ENCODE measurements at regions not wholly inside any gene's neighbourhood (a gene's known extent, or its start where the extent isn't known, plus 50 kb on each side); places are given as distances from the start of the nearest gene placed in this dataset.

DNA sequence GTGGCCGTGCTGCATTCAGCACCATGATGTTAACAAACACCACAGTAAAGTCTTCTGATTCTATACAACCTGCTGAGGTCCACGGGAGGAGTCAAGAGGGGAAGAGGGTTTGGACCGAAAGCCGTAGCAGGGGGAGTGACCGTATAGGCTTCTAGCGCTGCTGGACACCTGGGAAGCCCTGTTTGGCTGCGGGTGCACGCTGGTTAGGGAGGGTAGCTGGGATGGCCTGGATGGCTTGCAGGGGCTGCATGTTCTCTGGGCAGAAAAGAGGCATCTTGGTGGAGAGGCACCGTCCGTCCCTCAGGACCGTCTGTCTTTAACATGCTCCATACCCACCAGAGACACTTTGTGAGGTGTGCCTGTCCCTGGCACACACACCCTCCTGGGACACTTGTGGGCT, 251.0 kb upstream of the IRX1 start:
- DNase-seq (ENCODE audit: extremely low read depth, low read depth, low spot score), result no peak

DNA sequence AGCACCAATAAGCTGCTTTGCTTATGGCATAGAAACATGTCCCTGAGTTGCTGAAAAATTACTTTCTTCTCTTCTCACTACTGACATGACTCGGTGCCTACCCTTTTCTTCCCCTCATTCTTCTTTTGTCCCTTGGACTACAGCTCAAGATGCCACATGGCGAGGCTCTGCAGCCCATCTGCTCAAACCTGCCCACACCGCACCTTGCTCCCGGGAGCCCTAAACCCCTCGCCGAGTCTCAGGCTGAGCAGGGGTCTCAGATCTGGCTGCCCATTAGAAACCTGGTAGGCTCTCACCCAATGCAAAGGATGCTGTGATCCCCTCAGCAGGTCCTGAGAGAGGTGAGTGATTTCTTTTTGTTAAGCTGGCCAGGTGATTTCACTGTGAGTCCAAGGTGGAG, 251.7 kb upstream of the IRX1 start:
- DNase-seq (ENCODE audit: extremely low read depth, low read depth, low spot score), result no peak

DNA sequence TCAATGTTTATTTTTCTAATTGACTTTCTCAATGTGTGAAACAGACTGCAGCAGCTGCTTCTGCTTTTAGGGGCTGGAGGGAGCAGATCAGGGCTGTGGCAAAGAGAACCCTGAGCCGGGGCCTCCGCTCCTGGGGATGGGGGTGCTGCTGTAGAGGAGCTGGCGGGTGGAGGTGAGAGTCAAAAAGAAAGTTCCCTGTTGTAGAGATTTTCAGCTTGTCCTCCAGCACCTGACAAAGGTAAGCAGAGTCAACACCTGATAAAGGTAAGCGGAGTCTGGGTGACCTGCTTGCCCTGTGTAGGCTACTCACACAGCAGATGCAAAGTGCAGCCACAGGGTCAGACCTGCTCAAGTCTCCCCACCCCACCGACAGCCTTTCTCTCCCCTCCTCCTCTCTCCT, 252.4 kb upstream of the IRX1 start:
- no peak for DNase-seq (ENCODE audit: extremely low read depth, low read depth, low spot score)

DNA sequence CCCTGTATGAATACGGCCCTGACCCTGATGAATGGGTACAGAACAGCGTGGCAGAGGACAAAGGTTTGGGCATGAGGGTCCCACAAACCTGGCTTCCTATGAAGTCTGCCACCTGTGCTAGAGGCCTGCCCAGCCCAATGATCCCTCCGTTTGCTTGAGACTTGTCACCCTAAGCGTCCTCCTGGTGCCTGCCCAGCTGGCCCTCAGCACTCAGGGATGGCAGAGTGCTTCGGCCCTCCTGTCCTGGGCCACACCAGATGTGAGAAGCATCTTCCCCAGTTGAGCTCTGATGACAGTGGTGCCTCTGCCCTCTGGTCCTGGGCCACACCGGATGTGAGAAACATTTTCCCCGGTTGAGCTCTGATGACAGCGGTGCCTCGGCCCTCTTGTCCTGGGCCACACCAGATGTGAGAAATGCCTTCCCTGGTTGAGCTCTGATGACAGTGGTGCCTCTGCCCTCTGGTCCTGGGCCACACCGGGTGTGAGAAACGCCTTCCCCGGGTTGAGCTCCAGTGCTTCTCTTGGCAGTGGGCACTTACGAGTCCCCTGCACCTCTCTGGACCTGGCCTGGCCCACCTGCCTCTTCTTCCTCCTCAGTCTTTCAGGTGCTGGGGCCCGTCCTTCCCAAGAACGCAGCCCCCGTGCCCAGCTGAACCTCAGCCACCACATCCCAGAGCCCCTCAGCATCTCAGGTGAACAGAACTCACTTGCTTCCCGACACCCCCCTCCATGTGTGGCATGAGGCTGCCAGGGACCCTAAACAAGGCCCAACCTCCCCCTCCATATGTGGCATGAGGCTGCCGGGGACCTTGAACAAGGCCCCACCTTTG, 253.1 kb upstream of the IRX1 start:
- DNase-seq (ENCODE audit: extremely low read depth, low read depth, low spot score), result no peak

DNA sequence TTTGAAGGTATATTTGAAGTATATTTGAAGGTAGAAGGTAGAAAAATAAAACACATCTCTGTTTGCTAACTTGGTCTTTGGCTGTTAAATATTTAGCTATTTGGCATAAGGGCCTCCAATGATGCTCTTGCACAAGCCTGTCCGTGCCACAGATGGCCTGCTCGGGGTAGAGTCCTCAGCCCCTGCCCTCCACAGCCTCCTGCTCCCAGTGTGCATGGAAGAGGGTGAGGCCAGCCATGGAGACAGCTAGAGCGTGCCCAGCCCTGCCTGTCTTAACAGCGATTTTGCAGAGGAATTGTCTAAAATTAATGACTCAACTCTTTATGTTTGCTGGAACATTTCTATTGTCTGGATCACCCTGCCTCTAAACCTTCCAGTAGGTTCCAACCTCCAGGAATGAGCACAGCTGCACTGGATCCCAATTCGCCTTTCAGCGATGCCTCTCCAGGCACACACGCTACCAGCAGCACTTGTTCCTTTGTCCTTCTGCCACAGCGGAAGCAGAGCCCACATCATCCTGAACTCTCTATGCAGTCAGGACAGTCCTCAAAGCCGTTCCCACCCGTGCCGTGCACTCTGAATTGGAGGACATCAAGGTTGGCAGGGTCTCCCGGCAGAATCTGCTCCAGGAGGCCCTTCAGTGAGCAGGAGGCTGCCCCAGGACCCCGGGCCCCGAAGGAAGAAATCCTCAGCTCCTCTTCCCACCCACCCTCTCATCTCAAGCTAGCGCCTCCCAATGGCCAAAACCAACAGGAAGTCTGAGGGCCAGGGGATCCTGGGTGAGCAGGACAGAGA, 254.0 kb upstream of the IRX1 start:
- no peak for DNase-seq (ENCODE audit: extremely low read depth, low read depth, low spot score)

DNA sequence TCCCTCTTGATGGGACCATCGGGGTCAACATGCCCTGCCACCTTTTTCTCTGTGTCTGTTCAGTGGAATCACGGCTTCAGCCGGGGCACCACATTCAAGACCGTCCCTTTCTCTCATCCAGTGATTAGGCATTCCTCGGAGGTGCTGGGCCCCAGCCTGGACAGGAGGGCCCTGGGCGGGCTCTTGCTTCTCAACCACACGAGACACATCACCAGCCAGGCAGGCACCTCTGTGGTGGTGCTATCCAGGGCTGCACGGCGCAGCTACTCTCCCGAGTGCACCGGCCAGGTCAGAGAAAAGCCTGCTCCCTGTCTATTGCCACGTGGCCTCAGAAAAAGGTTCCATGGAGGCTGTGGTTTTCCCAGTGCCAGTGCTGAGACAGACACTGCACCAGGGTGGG, 255.2 kb upstream of the IRX1 start:
- no peak for DNase-seq (ENCODE audit: extremely low read depth, low read depth, low spot score)

DNA sequence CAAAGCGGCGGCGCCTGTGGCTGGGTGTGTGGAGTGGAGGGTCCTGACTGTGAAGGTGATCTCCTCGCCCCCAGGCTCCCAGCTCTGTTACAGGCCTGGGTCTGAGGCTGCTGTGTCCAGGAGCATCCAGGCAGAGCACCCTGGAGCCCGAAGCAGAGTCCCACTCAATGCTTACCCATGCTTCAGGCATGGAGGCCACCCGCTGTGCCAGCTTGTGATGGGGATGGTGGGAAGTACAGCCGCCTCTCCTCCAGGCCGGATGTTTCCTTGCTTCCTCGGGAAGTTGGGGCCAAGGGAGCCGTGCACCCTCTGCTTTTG, 255.9 kb upstream of the IRX1 start:
- no peak for DNase-seq (ENCODE audit: extremely low read depth, low read depth, low spot score)

DNA sequence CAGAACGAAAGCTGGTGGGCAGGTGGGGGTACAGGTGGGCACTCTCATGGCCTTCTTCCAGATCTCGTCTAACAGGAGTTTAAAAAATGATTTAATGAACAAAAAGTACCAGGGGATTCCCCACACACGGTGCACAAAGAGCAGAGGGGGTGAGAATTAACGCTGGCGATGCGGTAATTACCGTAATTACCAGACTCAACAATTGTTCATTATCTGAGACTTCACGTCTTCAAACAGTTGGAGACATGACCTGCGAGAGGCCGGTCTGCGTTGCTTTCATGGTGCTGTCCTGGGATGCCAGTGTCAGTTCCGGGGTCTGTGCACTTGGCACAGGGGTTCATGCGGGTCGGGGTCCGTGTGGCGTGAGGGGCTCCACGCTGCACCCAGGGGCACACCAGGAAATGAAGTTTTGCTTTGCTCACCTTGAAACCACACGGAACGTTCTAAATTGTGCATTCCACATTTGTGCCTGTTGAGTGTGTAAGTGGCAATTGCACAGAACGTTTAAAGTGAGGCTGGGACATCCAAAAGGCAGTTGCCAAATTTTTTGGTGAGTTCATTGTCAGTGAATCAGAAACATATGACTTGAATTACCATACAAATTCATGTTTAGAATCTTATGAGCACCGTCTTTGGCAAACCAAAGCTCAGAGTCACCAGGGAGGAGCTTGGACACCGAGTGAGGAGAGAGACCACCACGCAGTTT, 256.4 kb upstream of the IRX1 start:
- no peak for DNase-seq (ENCODE audit: extremely low read depth, low read depth, low spot score)

DNA sequence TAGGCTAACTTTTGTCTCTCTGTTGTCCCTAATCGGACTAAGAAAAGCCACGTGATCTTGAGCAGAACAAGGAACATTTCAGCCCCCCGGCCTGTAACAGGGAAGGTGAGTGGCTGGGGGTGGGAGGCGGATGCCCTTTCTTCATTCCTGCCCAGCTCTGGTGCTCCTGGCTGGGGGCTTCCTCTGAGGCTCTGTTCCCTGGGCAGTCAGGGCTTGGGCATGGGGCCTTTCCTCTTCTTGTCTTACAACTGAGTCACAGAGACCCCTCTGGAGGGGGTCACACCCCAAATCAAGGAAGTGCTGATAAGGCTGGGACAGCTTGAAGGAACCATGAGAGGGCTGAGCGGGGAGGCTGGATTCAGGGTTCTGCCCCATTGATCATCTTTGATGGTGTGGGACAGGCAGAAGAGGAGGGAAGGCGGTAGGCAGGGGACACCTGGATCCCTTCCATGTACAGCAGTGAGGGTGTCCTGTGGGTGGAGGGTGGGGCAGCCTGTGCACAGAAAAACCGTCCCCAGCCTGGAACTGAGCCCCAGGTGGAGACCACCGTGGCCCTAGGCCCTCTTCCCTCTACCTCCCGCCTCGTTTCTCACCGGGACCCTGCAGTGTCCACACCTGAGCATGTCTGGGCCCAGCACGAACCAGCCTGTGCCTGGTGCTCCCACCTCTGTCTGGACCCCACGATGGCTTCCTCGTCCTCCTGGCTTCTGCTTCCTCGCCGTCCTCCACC, 257.7 kb upstream of the IRX1 start:
- no peak for DNase-seq (ENCODE audit: extremely low read depth, low read depth, low spot score)

DNA sequence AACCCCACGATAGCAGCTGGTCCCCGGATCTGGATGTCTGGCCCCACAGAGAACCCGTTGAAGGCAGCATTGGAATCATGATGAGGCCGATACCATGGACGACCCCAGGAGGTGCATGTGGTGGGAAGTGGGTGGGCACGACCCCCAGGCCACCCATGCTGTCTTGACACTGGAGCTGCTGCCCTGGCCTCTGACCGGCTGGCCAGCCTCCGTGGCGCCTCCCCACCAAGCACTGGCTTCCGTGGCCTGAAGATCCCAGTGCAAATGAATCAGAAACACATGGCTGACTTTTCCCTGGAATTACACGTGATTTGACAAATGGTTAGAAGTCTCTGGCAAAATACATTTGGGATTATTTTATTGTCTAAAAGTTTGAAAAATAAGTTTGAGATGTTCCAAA, 259.0 kb upstream of the IRX1 start:
- no peak for DNase-seq (ENCODE audit: extremely low read depth, low read depth, low spot score)

DNA sequence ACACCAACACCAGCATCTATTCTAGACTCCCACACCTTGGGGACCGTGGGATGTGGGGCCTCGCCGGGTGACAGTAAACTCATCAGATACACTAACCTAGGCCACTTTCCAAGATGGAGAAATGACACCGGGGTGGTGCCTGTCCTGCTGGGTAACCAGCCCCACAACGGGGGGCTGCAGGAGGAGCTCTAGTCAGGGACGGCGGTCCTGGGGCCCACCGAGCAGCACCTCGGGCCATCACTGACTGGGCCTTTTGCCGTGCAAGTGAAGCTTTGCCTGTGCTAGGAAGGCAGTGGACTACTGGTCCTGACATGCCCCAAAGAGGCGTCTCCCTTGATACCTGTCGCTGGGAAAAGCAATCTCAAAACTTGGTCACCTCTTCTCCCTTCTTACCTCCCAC, 260.3 kb upstream of the IRX1 start:
- DNase-seq (ENCODE audit: extremely low read depth, low read depth, low spot score), result no peak

DNA sequence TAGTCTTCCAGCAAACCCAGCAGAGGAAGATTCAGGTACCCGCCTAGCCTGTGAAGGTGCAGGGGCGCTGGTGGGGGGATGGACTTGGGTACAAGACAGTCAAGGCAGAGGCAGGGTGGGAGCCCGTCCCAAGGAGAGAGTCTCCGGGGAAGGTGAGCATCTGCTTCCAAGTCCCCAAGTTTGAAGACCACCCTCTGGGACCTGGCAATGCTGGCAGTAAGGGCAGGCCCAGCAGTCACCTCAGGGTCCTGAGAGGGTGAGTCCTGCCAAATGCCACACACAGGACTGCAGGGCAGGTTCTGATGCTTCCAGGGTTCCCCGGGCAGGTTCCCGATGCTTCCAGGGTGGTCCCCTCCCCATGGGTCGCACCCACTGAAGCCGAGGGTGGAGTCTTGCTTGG, 261.8 kb upstream of the IRX1 start:
- DNase-seq (ENCODE audit: extremely low read depth, low read depth, low spot score), result no peak

DNA sequence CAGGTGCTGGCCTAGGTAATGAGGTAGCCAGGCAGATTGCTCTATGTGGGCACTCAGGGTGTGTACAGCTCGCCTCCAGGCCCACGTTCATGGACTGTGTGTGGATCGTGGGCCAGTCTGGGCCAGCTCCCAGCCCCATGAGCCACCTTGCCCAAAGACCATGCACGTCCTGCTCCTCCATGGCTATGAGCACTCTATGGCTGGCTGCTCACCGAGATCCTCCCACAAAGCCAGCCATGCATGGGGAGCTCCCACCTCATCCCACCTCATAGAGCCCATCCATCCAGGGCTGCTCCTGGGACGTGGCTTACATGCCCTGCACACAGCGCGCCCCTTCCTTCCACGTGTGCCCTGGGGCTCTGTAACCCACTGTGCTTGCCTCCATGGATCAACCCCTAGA, 262.5 kb upstream of the IRX1 start:
- no peak for DNase-seq (ENCODE audit: extremely low read depth, low read depth, low spot score)

DNA sequence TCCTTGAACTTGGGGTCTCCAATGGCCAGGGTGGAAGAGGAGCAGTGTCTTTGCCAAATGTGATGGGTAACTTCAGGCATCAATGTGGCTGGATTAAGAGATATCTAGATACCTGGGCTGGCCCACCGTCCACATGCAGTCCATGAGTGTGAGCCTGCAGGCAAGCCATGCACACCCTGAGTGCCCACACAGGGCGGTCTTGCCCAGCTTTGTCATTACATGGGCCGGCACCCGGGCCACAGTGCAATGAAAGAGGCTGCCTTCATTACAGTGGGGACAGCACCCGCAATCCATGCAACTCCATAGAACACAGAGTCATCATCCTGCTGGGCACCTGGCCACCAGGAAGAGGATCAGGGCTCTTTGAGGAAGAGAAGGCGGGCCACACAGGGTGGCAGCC, 263.8 kb upstream of the IRX1 start:
- DNase-seq (ENCODE audit: extremely low read depth, low read depth, low spot score), result no peak

DNA sequence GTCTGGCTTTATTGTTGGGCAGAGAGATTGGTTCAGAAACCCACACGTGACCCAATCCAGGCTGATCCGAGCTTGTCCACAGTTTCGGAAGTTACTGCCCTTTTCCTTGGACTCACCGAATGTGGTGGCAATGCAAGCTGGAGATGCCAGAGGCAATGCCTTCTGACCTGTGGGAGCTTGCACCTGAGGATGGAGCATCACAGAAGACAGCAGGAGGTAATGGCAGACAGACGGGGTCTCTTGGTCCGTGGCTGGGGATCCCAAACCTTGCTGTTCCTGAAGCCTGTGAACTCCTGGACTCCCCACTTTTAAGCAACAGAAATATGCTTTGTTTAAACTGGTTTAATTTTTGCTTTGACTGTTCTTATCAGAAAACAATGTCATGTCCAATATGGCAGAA, 265.2 kb upstream of the IRX1 start:
- DNase-seq (ENCODE audit: extremely low read depth, low read depth, low spot score), result no peak

DNA sequence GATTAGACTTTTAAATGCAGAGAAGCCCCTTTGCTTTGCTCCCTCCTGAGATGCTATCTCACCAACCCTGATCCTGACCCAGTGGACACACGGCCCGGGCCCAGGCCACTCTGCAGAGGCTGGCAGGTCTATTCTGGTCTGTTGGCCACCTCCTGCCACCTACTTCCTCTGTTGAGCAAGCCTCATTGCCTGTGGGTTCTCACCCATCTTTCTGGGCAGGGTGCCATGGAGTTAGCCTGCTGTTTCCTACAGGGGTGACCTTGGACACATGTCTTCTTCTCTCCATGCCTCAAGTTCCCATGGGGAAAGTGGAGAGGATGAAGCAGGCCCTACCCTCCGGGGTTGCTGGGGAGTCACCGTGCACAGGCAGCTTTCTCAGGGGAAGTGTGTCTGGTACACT, 266.2 kb upstream of the IRX1 start:
- no peak for DNase-seq (ENCODE audit: extremely low read depth, low read depth, low spot score)

DNA sequence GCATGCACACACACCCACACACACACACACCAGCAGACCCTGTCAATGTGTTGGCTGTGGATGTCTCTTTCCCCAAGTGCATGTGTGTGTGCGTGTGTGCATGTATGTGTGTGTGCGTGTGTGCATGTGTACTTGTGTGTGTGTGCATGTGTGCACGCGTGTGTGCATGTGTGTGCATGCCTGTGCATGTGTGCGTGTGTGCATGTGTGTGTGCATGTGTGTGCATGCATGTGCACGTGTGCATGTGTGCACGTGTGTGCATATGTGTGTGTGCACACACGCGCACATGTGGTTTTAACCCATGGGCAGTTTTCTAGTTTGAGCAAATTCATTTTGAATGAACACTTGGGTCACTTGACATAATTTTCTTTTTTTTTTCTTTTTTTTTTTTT, 268.8 kb upstream of the IRX1 start:
- no peak for DNase-seq (ENCODE audit: extremely low read depth, low read depth, low spot score)

DNA sequence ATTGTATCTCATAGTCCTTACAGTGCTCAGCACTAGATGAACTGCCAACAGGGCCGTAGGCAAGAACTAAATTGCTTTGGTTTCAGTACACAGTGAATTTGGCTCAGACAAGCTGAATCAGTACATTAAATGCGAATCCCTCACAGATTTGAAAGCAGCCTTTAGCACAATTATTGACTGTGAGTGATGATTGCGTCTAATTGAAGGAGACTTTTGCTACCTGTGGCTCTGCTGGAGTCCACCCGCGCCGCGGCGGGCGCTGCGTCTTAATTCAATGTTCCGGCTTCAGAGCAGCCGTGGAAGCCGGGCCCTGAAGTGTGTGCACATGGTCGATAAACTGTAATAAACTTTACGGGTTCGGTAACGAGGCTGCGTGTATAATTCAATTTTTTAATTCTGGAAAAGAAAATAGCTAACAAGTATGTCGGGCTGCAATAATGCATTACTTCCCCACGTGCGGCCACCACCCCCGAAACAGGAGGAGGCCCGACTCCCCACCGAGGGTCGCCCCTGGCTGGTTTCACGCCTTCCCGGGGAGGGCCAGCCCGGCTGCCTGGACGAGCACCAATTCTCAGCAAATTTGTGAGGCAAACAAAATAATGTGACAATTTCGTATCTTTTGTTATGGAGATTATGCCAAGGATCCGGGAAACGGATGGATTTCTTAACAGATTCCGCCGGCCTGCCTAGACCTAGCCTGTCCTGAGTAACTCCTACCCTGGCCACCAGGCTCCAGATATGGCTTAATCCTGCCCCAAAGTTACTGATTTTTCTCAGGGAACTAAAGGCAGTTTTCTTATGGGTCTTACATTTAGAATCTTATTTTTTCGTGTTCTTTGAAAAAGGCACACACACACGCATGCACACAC, 269.4 kb upstream of the IRX1 start:
- no peak for DNase-seq (ENCODE audit: extremely low read depth, low read depth, low spot score)

DNA sequence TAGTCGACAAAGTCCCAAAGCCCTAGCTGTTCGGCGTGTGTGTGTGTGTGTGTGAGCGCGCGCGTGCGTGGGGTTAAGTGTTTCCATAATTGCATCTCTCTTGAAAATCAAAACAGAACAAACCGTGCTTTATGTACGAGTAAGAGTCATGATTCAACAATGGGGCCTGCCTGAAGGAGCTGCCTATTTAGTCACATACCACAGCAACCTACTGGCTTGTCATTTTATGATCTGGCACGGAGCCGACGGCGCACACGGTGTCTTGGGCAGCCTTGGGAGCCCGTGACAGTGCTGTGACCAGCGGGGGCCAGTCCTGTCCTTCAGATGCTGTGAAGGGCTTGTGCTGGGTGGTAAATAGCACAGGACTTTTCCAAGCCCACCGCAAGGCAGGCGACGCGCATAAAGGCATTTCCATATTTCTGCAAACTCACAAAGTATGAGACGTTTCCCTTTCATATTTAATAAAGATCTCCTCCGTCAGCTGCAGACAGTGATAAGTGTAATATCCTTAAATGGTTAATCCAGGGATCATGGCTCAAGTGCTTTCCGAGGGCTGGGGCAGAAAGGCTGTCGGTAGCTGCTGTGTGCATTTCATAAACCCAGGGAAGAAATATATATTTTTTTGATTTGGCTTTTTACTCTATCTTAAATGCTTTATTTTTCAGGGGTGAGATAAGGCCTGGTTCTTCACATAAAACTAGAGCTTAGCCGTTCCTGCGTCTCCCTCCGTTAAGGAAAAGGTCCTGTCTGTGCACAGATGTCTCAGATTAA, 270.2 kb upstream of the IRX1 start:
- DNase-seq (ENCODE audit: extremely low read depth, low read depth, low spot score), result no peak

All from glomerular endothelial cell (primary cell).